Endothelial cell (in vitro differentiated cells): ENCODE measurements at regions not wholly inside any gene's neighbourhood (a gene's known extent, or its start where the extent isn't known, plus 50 kb on each side); places are given as distances from the start of the nearest gene placed in this dataset.

Source experiments
- DNase-seq: peaks from one replicate; pipeline ENCODE4 v3.0.0; 2021; ENCODE audit warnings: low spot score
- H3K27ac Mint-ChIP-seq: one replicate; pipeline ENCODE4 v1.8.0; 2021; ENCODE audit warnings: mixed read lengths, inconsistent platforms; ENCODE audit not compliant: unreplicated experiment
- H3K27me3 Mint-ChIP-seq: one replicate; pipeline ENCODE4 v1.8.0; 2021; ENCODE audit warnings: mild to moderate bottlenecking, moderate library complexity, mixed read lengths, inconsistent platforms; ENCODE audit not compliant: unreplicated experiment
- H3K36me3 Mint-ChIP-seq: one replicate; pipeline ENCODE4 v1.8.0; 2021; ENCODE audit warnings: mild to moderate bottlenecking, low read depth, mixed read lengths, inconsistent platforms; ENCODE audit not compliant: unreplicated experiment
- H3K4me1 Mint-ChIP-seq: one replicate; pipeline ENCODE4 v1.8.0; 2021; ENCODE audit warnings: mild to moderate bottlenecking, mixed read lengths, inconsistent platforms; ENCODE audit not compliant: unreplicated experiment
- H3K4me3 Mint-ChIP-seq: one replicate; pipeline ENCODE4 v1.8.0; 2021; ENCODE audit warnings: mild to moderate bottlenecking, mixed read lengths, inconsistent platforms; ENCODE audit not compliant: unreplicated experiment
- H3K9me3 Mint-ChIP-seq: one replicate; pipeline ENCODE4 v1.8.0; 2021; ENCODE audit warnings: mixed read lengths, inconsistent platforms; ENCODE audit not compliant: unreplicated experiment
- TF ChIP-seq, protein P1 (sequence below): fragments of 200-600 bp; sonication (generic); IDR thresholded peaks from one replicate; pipeline ENCODE4 v1.5.0; 2021; ENCODE audit warnings: antibody characterized with exemption; ENCODE audit not compliant: unreplicated experiment

DNA sequence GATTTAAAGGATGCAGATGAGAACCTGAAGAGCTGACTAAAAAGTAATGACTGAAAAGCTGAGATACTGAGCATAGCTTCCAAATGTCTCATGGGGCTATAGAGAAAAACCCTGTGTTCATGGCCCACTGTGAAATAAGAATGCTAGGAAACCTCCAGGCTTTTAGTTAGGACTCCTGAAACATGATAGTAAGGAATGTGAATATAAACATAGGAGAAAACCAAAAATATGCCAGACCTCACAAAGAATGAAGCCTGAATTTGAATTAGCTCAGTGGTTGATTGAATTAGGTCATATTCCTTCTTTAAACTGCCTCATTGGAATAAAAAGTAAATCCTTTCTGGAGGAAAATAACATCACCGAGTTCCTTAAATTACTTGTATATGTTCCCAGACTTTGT is 194.5 kb upstream of the NXPH2 start:
- TF ChIP-seq, protein P1, sequence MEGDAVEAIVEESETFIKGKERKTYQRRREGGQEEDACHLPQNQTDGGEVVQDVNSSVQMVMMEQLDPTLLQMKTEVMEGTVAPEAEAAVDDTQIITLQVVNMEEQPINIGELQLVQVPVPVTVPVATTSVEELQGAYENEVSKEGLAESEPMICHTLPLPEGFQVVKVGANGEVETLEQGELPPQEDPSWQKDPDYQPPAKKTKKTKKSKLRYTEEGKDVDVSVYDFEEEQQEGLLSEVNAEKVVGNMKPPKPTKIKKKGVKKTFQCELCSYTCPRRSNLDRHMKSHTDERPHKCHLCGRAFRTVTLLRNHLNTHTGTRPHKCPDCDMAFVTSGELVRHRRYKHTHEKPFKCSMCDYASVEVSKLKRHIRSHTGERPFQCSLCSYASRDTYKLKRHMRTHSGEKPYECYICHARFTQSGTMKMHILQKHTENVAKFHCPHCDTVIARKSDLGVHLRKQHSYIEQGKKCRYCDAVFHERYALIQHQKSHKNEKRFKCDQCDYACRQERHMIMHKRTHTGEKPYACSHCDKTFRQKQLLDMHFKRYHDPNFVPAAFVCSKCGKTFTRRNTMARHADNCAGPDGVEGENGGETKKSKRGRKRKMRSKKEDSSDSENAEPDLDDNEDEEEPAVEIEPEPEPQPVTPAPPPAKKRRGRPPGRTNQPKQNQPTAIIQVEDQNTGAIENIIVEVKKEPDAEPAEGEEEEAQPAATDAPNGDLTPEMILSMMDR: no peak
- Mint-ChIP-seq H3K36me3 (no peaks in the 10 kb centered on the region), H3K27ac (no peak overlapping the region), H3K4me3 (no peak overlapping the region), H3K9me3 (no peaks in the 10 kb centered on the region), H3K27me3 (no peaks in the 10 kb centered on the region), H3K4me1 (no peaks in the 10 kb centered on the region)
- no peak for DNase-seq

DNA sequence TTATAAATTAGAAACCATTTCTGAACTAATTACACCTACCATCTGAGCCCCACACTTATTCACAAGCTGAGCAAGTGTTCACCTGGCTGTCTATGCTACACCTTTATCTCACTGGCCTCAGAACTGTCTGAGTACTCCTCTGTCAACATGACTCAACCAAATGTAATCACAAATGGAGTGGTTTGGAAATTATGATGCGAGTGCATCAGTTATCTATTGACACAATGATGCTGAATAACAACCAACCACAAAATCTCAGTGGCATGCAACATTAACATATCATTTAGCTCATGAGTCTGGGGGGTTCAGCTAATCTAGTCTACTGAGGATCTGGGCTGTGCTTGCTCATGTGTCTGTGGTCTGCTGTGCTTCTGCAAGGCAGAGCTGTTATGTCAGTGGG is 184.2 kb upstream of the NXPH2 start:
- no peak for DNase-seq
- Mint-ChIP-seq H3K9me3 (no peaks in the 10 kb centered on the region), H3K36me3 (no peaks in the 10 kb centered on the region), H3K4me1 (peaks cover 6% of the 10 kb centered on the region), H3K27ac (no peak overlapping the region), H3K27me3 (peaks cover 1% of the 10 kb centered on the region), H3K4me3 (no peak overlapping the region)
- TF ChIP-seq, protein P1: no peak

DNA sequence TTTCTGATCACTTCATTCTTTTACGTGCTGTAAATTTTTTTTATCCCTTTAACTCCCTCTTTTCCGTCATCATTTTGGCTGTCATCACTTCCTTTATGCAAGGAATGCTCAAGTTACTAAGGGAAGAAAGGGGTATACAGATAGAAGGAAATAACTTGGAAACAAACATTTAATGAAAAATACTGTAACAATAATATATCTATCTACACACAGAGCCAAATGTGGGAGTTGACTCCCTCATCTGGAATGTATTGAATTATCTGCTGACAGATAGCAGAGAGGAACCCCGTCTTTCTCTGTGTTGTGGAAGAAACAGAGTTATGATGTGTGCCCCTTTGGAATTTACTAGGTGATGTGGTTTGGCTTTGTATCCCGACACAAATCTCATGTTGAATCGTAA is 182.5 kb upstream of the NXPH2 start:
- Mint-ChIP-seq H3K36me3 (no peaks in the 10 kb centered on the region), H3K9me3 (no peaks in the 10 kb centered on the region)

DNA sequence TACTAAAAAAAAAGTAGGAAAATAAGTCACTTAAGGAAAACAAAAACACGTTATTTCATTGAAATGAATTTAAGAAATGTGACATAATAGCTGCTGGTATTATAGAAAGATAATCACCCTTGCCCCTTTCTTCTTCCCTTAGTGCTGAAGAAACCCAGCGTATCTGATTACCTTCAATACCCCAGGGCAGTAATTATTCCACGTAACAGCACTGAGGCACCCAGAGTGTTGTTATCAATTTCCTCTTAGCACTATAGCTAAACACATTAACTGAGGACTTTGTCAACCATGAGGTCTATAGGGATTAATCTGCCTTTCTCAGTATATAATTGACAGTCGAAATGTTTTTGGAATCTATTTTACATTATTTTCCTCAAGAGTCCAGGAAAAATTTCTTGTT is 180.0 kb upstream of the NXPH2 start:
- H3K4me3 Mint-ChIP-seq: no peak overlapping the region
- DNase-seq: no peak
- H3K27ac Mint-ChIP-seq: no peak overlapping the region
- no peaks in the 10 kb centered on the region for H3K9me3 Mint-ChIP-seq
- TF ChIP-seq, protein P1: no peak
- H3K36me3 Mint-ChIP-seq: no peaks in the 10 kb centered on the region
- H3K27me3 Mint-ChIP-seq: no peaks in the 10 kb centered on the region
- peaks cover 6% of the 10 kb centered on the region for H3K4me1 Mint-ChIP-seq

More for the DNA sequence above, 182.5 kb upstream of the NXPH2 start:
- TF ChIP-seq, protein P1: no peak
- no peak for DNase-seq
- no peak overlapping the region for H3K27ac Mint-ChIP-seq
- H3K27me3 Mint-ChIP-seq: peaks cover 1% of the 10 kb centered on the region
- H3K4me1 Mint-ChIP-seq: peaks cover 6% of the 10 kb centered on the region
- H3K4me3 Mint-ChIP-seq: no peak overlapping the region

DNA sequence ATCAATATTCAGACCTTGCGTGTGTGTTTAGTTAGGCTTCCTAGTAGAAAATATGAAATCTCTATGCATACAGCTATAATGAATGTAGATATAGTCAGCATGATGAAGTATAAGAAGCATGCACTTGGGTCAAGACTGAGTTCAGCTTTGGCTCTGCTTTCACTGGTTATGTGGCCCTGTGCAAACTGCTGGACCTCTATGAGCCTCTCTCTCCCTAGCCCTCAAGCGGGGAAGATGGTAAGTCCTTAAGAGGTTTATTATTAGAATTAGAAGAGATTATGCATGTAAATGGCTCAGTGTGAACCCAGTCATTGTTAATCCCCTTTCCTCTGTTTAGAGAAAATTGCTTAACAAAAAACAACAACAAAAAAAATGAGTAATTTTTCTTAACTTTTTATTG is 178.8 kb upstream of the NXPH2 start:
- no peak overlapping the region for H3K4me3 Mint-ChIP-seq
- H3K9me3 Mint-ChIP-seq: no peaks in the 10 kb centered on the region
- H3K36me3 Mint-ChIP-seq: no peaks in the 10 kb centered on the region
- peaks cover 6% of the 10 kb centered on the region for H3K4me1 Mint-ChIP-seq
- TF ChIP-seq, protein P1: no peak
- H3K27ac Mint-ChIP-seq: no peak overlapping the region
- H3K27me3 Mint-ChIP-seq: no peaks in the 10 kb centered on the region
- no peak for DNase-seq
